H9 (cell line): ENCODE measurements at regions not wholly inside any gene's neighbourhood (a gene's known extent, or its start where the extent isn't known, plus 50 kb on each side); places are given as distances from the start of the nearest gene placed in this dataset.

Experiments used
- DNase-seq: peaks from one replicate; pipeline ENCODE4 v3.0.0-alpha.2; 2017
- H2AFZ ChIP-seq: one replicate; pipeline ENCODE4 v1.6.1; 2013; ENCODE audit warnings: mild to moderate bottlenecking, low read length, control low read depth, moderate library complexity
- H2AK5ac ChIP-seq: 2 replicates; pipeline ENCODE4 v1.6.1; 2013; ENCODE audit warnings: low read length, control low read depth, mixed read lengths; ENCODE audit not compliant: insufficient read length
- H2BK120ac ChIP-seq: one replicate; pipeline ENCODE4 v1.6.1; 2013; ENCODE audit warnings: low read depth, mild to moderate bottlenecking, low read length, control low read depth, inconsistent platforms; ENCODE audit not compliant: poor library complexity, severe bottlenecking
- H2BK12ac ChIP-seq: 2 replicates; pipeline ENCODE4 v1.6.1; 2013; ENCODE audit warnings: low read length, control low read depth, mixed read lengths, low read depth; ENCODE audit not compliant: insufficient read length
- H2BK15ac ChIP-seq: 2 replicates; pipeline ENCODE4 v1.6.1; 2013; ENCODE audit warnings: low read depth, low read length, control low read depth
- H2BK20ac ChIP-seq: one replicate; pipeline ENCODE4 v1.6.1; 2013; ENCODE audit warnings: low read depth, mild to moderate bottlenecking, low read length, control low read depth, inconsistent platforms; ENCODE audit not compliant: poor library complexity, severe bottlenecking
- H2BK5ac ChIP-seq: 2 replicates; pipeline ENCODE4 v1.6.1; 2013; ENCODE audit warnings: low read length, control low read depth, mixed read lengths; ENCODE audit not compliant: insufficient read length
- H3K14ac ChIP-seq: 2 replicates; pipeline ENCODE4 v1.6.1; 2013; ENCODE audit warnings: low read length, control low read depth; ENCODE audit not compliant: insufficient read depth
- H3K18ac ChIP-seq: 2 replicates; pipeline ENCODE4 v1.6.1; 2013; ENCODE audit warnings: low read depth, mild to moderate bottlenecking, mixed read lengths, low read length, control low read depth; ENCODE audit not compliant: insufficient read length
- H3K23ac ChIP-seq: 2 replicates; pipeline ENCODE4 v1.6.1; 2013; ENCODE audit warnings: low read length, control low read depth, mixed read lengths, low read depth; ENCODE audit not compliant: insufficient read length
- H3K23me2 ChIP-seq: 2 replicates; pipeline ENCODE4 v1.6.1; 2013; ENCODE audit warnings: low read depth, mild to moderate bottlenecking, mixed read lengths, low read length, control low read depth; ENCODE audit not compliant: insufficient read length, poor library complexity, severe bottlenecking
- H3K27ac ChIP-seq: 2 replicates; pipeline ENCODE4 v1.5.1; 2013; ENCODE audit warnings: low read length, control low read depth, mixed read lengths, low read depth; ENCODE audit not compliant: insufficient read length
- H3K27me3 ChIP-seq: 2 replicates; pipeline ENCODE4 v1.6.1; 2013; ENCODE audit warnings: low read length, control low read depth, inconsistent platforms; ENCODE audit not compliant: insufficient read depth
- H3K4ac ChIP-seq: 2 replicates; pipeline ENCODE4 v1.6.1; 2013; ENCODE audit warnings: low read depth, mild to moderate bottlenecking, control low read depth, inconsistent platforms, low read length, moderate library complexity
- H3K4me1 ChIP-seq: 2 replicates; pipeline ENCODE4 v1.6.1; 2013; ENCODE audit warnings: low read length, control low read depth, inconsistent platforms; ENCODE audit not compliant: insufficient read depth
- H3K4me2 ChIP-seq: 2 replicates; pipeline ENCODE4 v1.6.1; 2013; ENCODE audit warnings: low read length, control low read depth, mixed read lengths; ENCODE audit not compliant: insufficient read length, insufficient read depth
- H3K56ac ChIP-seq: 2 replicates; pipeline ENCODE4 v1.6.1; 2013; ENCODE audit warnings: low read depth, mild to moderate bottlenecking, mixed read lengths, low read length, control low read depth; ENCODE audit not compliant: insufficient read length
- H3K79me1 ChIP-seq: 2 replicates; pipeline ENCODE4 v1.6.1; 2013; ENCODE audit warnings: low read depth, mild to moderate bottlenecking, moderate library complexity, low read length, control low read depth, inconsistent platforms; ENCODE audit not compliant: insufficient read depth, poor library complexity, severe bottlenecking
- H3K79me2 ChIP-seq: 2 replicates; pipeline ENCODE4 v1.6.1; 2013; ENCODE audit warnings: low read length, control low read depth, inconsistent platforms; ENCODE audit not compliant: insufficient read depth
- H3K9ac ChIP-seq: 2 replicates; pipeline ENCODE4 v1.6.1; 2013; ENCODE audit warnings: low read length, control low read depth, mixed read lengths; ENCODE audit not compliant: insufficient read length; ENCODE audit errors: extremely low read depth
- H3K9me3 ChIP-seq: one replicate; pipeline ENCODE4 v1.6.1; 2013; ENCODE audit warnings: low read depth, low read length, inconsistent platforms; ENCODE audit not compliant: control insufficient read depth
- H3T11ph ChIP-seq: one replicate; pipeline ENCODE4 v1.6.1; 2013; ENCODE audit warnings: mild to moderate bottlenecking, low read length, control low read depth, inconsistent platforms
- H4K20me1 ChIP-seq: one replicate; pipeline ENCODE4 v1.6.1; 2013; ENCODE audit not compliant: control insufficient read depth, insufficient read length, insufficient read depth
- H4K5ac ChIP-seq: 2 replicates; pipeline ENCODE4 v1.6.1; 2013; ENCODE audit warnings: low read depth, mild to moderate bottlenecking, mixed read lengths, low read length, control low read depth; ENCODE audit not compliant: insufficient read length
- H4K8ac ChIP-seq: replicated peaks from 2 replicates; pipeline ENCODE4 v1.6.1; 2013; ENCODE audit warnings: low read length, control low read depth, mixed read lengths, low read depth; ENCODE audit not compliant: insufficient read length
- H4K91ac ChIP-seq: 2 replicates; pipeline ENCODE4 v1.6.1; 2013; ENCODE audit warnings: low read depth, mild to moderate bottlenecking, moderate library complexity, mixed read lengths, low read length, control low read depth; ENCODE audit not compliant: insufficient read length
- H3K27ac Mint-ChIP-seq, 3 experiments: 2 replicates in 2 of 3; 3 replicates in 1 of 3; pipeline ENCODE4 v1.8.0; 2020 to 2021; ENCODE audit warnings: mixed read lengths in 3 of 3, mild to moderate bottlenecking in 1 of 3, moderate library complexity in 1 of 3
- H3K27me3 Mint-ChIP-seq: 2 replicates; pipeline ENCODE4 v1.8.0; 2021; ENCODE audit warnings: low read depth, mild to moderate bottlenecking, moderate library complexity, mixed read lengths
- H3K36me3 Mint-ChIP-seq, 3 experiments: 2 replicates in 2 of 3; 3 replicates in 1 of 3; pipeline ENCODE4 v1.8.0; 2020 to 2021; ENCODE audit warnings: low read depth in 3 of 3, mixed read lengths in 3 of 3; ENCODE audit not compliant: insufficient read depth in 1 of 3
- H3K4me1 Mint-ChIP-seq, 2 experiments: 2 replicates each; pipeline ENCODE4 v1.8.0; 2020; ENCODE audit warnings: mixed read lengths in 2 of 2
- H3K4me3 Mint-ChIP-seq, 2 experiments: 2 replicates in 1 of 2; 3 replicates in 1 of 2; pipeline ENCODE4 v1.8.0; 2020 to 2021; ENCODE audit warnings: mild to moderate bottlenecking in 2 of 2, mixed read lengths in 2 of 2, moderate library complexity in 1 of 2
- H3K9me3 Mint-ChIP-seq, 2 experiments: 2 replicates in 1 of 2; 3 replicates in 1 of 2; pipeline ENCODE4 v1.8.0; 2020; ENCODE audit warnings: mild to moderate bottlenecking in 2 of 2, mixed read lengths in 2 of 2, moderate library complexity in 1 of 2
- WGBS: extraction: QIAGEN DNeasy Blood & Tissue Kit; methylation state at CpG from one replicate; pipeline ENCODE4 v1.1.7; 2013; ENCODE audit warnings: missing lambda C conversion rate, low lambda C conversion rate, mixed read lengths; ENCODE audit not compliant: insufficient read length; ENCODE audit errors: extremely low coverage; 5-methylcytosine and 5-hydroxymethylcytosine counted together
- TF ChIP-seq, protein P1 (sequence below): fragments of 200-600 bp; sonication (generic); conservative IDR thresholded peaks from 3 replicates; pipeline ENCODE4 v1.8.0; 2021; ENCODE audit warnings: antibody characterized with exemption, mild to moderate bottlenecking

DNA sequence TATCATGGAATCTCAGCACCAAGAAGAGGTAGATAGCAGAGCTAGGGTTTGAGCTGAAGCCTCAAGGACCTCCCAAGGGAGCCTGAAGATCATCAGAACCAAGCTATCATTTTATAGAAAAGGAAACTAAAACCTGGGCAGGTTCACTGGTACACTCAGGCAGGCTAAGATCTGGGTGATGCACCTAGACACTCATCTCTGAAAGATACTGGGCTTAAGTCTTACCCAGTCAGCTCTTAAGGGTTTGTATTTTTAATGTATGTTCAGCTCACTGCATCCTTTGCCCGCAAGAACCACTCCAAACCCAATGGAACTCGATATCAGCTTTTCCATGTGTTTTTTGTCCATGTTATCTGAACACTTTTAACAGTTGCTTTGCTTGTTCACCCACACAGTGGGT is 78.0 kb upstream of the SLC22A16 start:
- no peak overlapping the region for H2BK120ac ChIP-seq
- H2AFZ ChIP-seq: no peak overlapping the region
- no peak overlapping the region for H4K91ac ChIP-seq
- no peak overlapping the region for H3K4me3 Mint-ChIP-seq
- H3K27me3 Mint-ChIP-seq: peaks cover 4% of the 10 kb centered on the region
- H3K23ac ChIP-seq: no peak overlapping the region
- H2BK12ac ChIP-seq: no peak overlapping the region
- no peaks in the 10 kb centered on the region for H3K9me3 ChIP-seq
- no peak overlapping the region for H3K27ac ChIP-seq
- no peak overlapping the region for H4K5ac ChIP-seq
- H3K36me3 Mint-ChIP-seq: peaks cover 0 to 10% (median 2%) of the 10 kb centered on the region in 3 experiments; a peak in 4 of 7 replicates
- H3K9me3 Mint-ChIP-seq: peaks cover 16 to 21% of the 10 kb centered on the region in 2 experiments
- no peaks in the 10 kb centered on the region for H3K23me2 ChIP-seq
- no peak overlapping the region for H2AK5ac ChIP-seq
- H4K8ac ChIP-seq: no peak overlapping the region
- no peaks in the 10 kb centered on the region for H3K27me3 ChIP-seq
- no peak overlapping the region for H3K27ac Mint-ChIP-seq
- H2BK20ac ChIP-seq: no peak overlapping the region
- no peaks in the 10 kb centered on the region for H3K79me1 ChIP-seq
- no peak overlapping the region for H3K56ac ChIP-seq
- no peak overlapping the region for H3K14ac ChIP-seq
- no peak overlapping the region for H2BK5ac ChIP-seq
- no CpG with 5 or more reads among the region's 2 CpGs for WGBS
- H2BK15ac ChIP-seq: no peak overlapping the region
- TF ChIP-seq, protein P1, sequence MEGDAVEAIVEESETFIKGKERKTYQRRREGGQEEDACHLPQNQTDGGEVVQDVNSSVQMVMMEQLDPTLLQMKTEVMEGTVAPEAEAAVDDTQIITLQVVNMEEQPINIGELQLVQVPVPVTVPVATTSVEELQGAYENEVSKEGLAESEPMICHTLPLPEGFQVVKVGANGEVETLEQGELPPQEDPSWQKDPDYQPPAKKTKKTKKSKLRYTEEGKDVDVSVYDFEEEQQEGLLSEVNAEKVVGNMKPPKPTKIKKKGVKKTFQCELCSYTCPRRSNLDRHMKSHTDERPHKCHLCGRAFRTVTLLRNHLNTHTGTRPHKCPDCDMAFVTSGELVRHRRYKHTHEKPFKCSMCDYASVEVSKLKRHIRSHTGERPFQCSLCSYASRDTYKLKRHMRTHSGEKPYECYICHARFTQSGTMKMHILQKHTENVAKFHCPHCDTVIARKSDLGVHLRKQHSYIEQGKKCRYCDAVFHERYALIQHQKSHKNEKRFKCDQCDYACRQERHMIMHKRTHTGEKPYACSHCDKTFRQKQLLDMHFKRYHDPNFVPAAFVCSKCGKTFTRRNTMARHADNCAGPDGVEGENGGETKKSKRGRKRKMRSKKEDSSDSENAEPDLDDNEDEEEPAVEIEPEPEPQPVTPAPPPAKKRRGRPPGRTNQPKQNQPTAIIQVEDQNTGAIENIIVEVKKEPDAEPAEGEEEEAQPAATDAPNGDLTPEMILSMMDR: no peak
- H3K9ac ChIP-seq: no peak overlapping the region
- H3K4me1 ChIP-seq: no peaks in the 10 kb centered on the region
- H3K18ac ChIP-seq: no peak overlapping the region
- no peak for DNase-seq
- no peak overlapping the region for H3K4ac ChIP-seq
- H3T11ph ChIP-seq: no peak overlapping the region
- H3K4me1 Mint-ChIP-seq: peaks cover 11 to 18% of the 10 kb centered on the region in 2 experiments
- H4K20me1 ChIP-seq: no peaks in the 10 kb centered on the region
- H3K4me2 ChIP-seq: no peak overlapping the region
- no peaks in the 10 kb centered on the region for H3K79me2 ChIP-seq
